ENCODE measurements at regions not wholly inside any gene's neighbourhood (a gene's known extent, or its start where the extent isn't known, plus 50 kb on each side); places are given as distances from the start of the nearest gene placed in this dataset.
"Not testable (repeated sequence)": the region's sequence is repeated elsewhere in the genome, so short reads cannot be mapped to it uniquely, and the experiment has no call there.

GRCh38 chr20:12699374-12700228, 309.2 kb upstream of the SPTLC3 start:
- no peak for DNase-seq

GRCh38 chr20:12700701-12701100, 308.1 kb upstream of the SPTLC3 start:
- DNase-seq = no peak

GRCh38 chr20:12702312-12702711, 306.5 kb upstream of the SPTLC3 start:
- no peak for DNase-seq

GRCh38 chr20:12715371-12715770, 293.4 kb upstream of the SPTLC3 start:
- no peak for DNase-seq

- no peak for DNase-seq
Measured at GRCh38 chr20:12715991-12716680, 292.6 kb upstream of the SPTLC3 start.

- DNase-seq = no peak
Measured at GRCh38 chr20:12717061-12717460, 291.7 kb upstream of the SPTLC3 start.

GRCh38 chr20:12718619-12719018, 290.2 kb upstream of the SPTLC3 start:
- DNase-seq = no peak

- DNase-seq = no peak
Measured at GRCh38 chr20:12721636-12722035, 287.1 kb upstream of the SPTLC3 start.

GRCh38 chr20:12722091-12722490, 286.7 kb upstream of the SPTLC3 start:
- DNase-seq = no peak

GRCh38 chr20:12723811-12724210, 285.0 kb upstream of the SPTLC3 start:
- no peak for DNase-seq

GRCh38 chr20:12728782-12729181, 280.0 kb upstream of the SPTLC3 start:
- no peak for DNase-seq

GRCh38 chr20:12729326-12729725, 279.4 kb upstream of the SPTLC3 start:
- no peak for DNase-seq

GRCh38 chr20:12733811-12734210, 275.0 kb upstream of the SPTLC3 start:
- no peak for DNase-seq

GRCh38 chr20:12737497-12737896, 271.3 kb upstream of the SPTLC3 start:
- DNase-seq = no peak

- DNase-seq = no peak
Measured at GRCh38 chr20:12737900-12738299, 270.9 kb upstream of the SPTLC3 start.

- no peak for DNase-seq
Measured at GRCh38 chr20:12740647-12741046, 268.1 kb upstream of the SPTLC3 start.

GRCh38 chr20:12744037-12744436, 264.7 kb upstream of the SPTLC3 start:
- no peak for DNase-seq

GRCh38 chr20:12748359-12748994, 260.3 kb upstream of the SPTLC3 start:
- no peak for DNase-seq

GRCh38 chr20:12750221-12750620, 258.6 kb upstream of the SPTLC3 start:
- DNase-seq = peak; percentile 49

- DNase-seq = not testable (repeated sequence)
Measured at GRCh38 chr20:12752900-12753693, 255.7 kb upstream of the SPTLC3 start.

- DNase-seq = not testable (repeated sequence)
Measured at GRCh38 chr20:12753742-12754141, 255.0 kb upstream of the SPTLC3 start.

GRCh38 chr20:12759493-12759892, 249.3 kb upstream of the SPTLC3 start:
- not testable (repeated sequence) for DNase-seq

- no peak for DNase-seq
Measured at GRCh38 chr20:12762725-12763124, 246.0 kb upstream of the SPTLC3 start.

Measured in right forelimb (tissue), 1 donor.